WERI-Rb-1 (cell line): ENCODE measurements at regions not wholly inside any gene's neighbourhood (a gene's known extent, or its start where the extent isn't known, plus 50 kb on each side); places are given as distances from the start of the nearest gene placed in this dataset.

ENCODE experiments used
- DNase-seq: peaks from one replicate; pipeline ENCODE4 v3.0.0-alpha.2; 2020
- H3K27ac ChIP-seq: fragments of 250-450 bp; sonication (Bioruptor Pico); 2 replicates; pipeline ENCODE4 v1.5.1; 2020; ENCODE audit warnings: mild to moderate bottlenecking, moderate library complexity
- H3K27me3 ChIP-seq: fragments of 250-450 bp; sonication (Bioruptor Pico); 2 replicates; pipeline ENCODE4 v1.5.1; 2021; ENCODE audit warnings: mild to moderate bottlenecking, low read depth, moderate library complexity; ENCODE audit not compliant: insufficient read depth, severe bottlenecking
- H3K36me3 ChIP-seq: fragments of 250-450 bp; sonication (Bioruptor Pico); 2 replicates; pipeline ENCODE4 v1.5.1; 2020; ENCODE audit warnings: mild to moderate bottlenecking, moderate library complexity
- H3K4me3 ChIP-seq: 2 replicates; pipeline ENCODE4 v1.5.1; 2011; ENCODE audit warnings: low read depth, mild to moderate bottlenecking, control low read depth, low read length
- H3K9me3 ChIP-seq: fragments of 250-450 bp; sonication (Bioruptor Pico); 2 replicates; pipeline ENCODE4 v1.5.1; 2021; ENCODE audit warnings: mild to moderate bottlenecking, moderate library complexity; ENCODE audit not compliant: severe bottlenecking
- CTCF ChIP-seq: IDR thresholded peaks from 2 replicates; pipeline ENCODE4 v1.5.1; 2011; ENCODE audit warnings: low read depth, mild to moderate bottlenecking, control low read depth, inconsistent platforms, low read length

DNA sequence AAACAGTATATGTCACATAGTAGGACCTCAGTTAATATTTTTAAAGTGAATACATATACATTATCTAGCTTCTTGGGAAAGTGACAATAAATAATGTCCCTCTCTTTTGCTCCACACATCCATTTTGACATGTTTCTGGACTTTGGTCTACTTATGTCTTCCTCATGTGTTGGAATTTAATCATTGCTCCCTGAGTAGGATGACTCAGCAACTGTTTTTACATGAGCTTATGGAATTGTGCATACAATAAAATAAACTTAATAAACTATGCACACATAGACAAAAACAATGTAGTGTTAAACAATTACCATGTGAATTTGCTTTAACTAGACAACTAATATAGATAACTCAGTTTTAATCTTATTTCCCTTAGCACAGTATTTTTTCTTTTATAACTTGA, 503.8 kb downstream of the TFAP2B start:
- no peak for TF ChIP-seq CTCF
- H3K9me3 ChIP-seq: no peaks in the 10 kb centered on the region
- no peak overlapping the region for H3K27ac ChIP-seq
- no peaks in the 10 kb centered on the region for H3K36me3 ChIP-seq
- H3K27me3 ChIP-seq: no peaks in the 10 kb centered on the region
- DNase-seq: no peak
- no peak overlapping the region for H3K4me3 ChIP-seq

GRCh38 chr6:51323056-51323455, 504.4 kb downstream of the TFAP2B start:
- Histone ChIP-seq H3K9me3 (no peaks in the 10 kb centered on the region), H3K27me3 (no peaks in the 10 kb centered on the region), H3K27ac (no peak overlapping the region), H3K4me3 (no peak overlapping the region), H3K36me3 (no peaks in the 10 kb centered on the region)
- DNase-seq: peak; percentile 13
- no peak for TF ChIP-seq CTCF

DNA sequence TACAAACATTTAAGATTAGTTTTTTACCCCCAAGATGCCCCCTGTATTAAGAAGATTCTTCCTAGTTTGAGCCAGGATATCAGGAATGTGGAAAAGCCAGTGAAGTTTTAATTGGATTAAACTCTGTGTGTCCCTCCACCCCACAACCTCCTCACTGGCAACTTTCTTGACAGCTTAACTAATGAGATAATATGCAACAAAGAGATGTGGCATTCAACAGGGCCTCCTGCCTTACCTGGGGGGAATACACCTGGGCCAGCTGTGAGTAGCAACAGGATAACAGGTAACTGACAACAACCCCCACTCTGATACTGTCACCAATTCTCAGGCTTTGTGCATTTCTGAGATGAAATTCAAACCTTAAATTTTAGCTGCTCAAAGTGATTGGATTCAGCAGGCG, 512.3 kb downstream of the TFAP2B start:
- no peaks in the 10 kb centered on the region for H3K9me3 ChIP-seq
- H3K4me3 ChIP-seq: no peak overlapping the region
- H3K27ac ChIP-seq: no peak overlapping the region
- H3K36me3 ChIP-seq: no peaks in the 10 kb centered on the region
- no peak for DNase-seq
- H3K27me3 ChIP-seq: no peaks in the 10 kb centered on the region
- TF ChIP-seq CTCF: no peak

DNA sequence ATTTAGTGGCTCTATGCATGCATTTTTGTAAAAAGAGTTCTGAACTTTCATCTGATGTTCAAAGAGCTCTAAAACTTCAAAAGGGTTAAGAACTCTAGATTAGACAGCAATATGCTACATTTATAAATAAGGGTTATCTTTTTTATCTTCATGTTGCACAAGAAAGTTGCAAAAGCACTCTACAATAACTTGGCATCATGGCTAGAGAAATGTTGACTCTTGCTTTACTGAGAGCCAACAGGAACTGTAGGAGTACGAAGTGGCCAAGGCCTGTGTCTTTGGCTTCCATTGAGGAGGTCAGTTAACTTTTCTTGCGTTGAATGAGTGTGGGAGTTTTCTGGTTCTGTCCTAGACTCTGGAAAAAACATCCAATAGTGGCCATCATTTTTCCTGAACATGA, 516.9 kb downstream of the TFAP2B start:
- DNase-seq: no peak
- no peaks in the 10 kb centered on the region for H3K27me3 ChIP-seq
- no peak overlapping the region for H3K27ac ChIP-seq
- no peaks in the 10 kb centered on the region for H3K9me3 ChIP-seq
- TF ChIP-seq CTCF: no peak
- no peak overlapping the region for H3K4me3 ChIP-seq
- no peaks in the 10 kb centered on the region for H3K36me3 ChIP-seq

DNA sequence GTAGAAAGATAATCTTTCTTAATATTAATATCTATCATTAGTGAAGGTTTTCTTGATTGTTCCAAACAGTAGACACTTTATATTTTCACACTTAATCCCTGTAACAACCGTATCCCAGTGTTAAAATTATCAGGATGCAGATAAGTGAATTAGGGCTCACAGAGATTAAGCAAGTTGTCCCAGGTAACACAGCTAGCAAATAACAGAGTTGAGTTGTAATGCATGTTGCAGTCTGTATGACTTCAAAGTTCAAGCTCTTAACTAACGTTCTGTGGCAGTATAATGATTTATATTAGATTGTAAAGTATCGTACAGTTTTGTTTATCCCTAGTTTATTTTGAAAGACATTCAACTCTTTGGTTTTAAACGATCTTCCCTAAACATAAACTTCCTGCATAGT, 517.5 kb downstream of the TFAP2B start:
- no peaks in the 10 kb centered on the region for H3K27me3 ChIP-seq
- H3K27ac ChIP-seq: no peak overlapping the region
- no peaks in the 10 kb centered on the region for H3K9me3 ChIP-seq
- H3K36me3 ChIP-seq: no peaks in the 10 kb centered on the region
- TF ChIP-seq CTCF: no peak
- no peak overlapping the region for H3K4me3 ChIP-seq
- DNase-seq: no peak

DNA sequence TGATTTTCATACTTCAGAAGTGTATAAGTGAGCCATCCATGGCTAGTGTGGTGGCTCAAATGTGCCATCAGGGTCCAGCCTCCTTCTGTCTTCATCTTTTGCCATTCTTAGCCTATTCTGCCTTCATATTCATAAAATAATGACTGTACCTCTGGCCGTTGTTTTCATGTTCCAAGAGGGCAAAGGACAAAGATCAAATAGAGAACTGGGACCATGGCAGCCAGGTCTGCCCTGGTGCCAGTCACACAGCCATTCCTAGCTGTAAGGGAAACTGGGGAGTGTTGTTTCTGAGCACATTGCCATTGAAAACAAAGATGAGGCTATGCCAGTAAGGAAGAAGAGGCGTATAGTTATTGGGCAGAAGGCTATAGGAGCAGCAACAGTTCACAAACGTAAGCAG, 518.6 kb downstream of the TFAP2B start:
- H3K9me3 ChIP-seq: no peaks in the 10 kb centered on the region

More for the DNA sequence above, 518.6 kb downstream of the TFAP2B start:
- H3K27ac ChIP-seq: no peak overlapping the region
- no peaks in the 10 kb centered on the region for H3K36me3 ChIP-seq
- no peaks in the 10 kb centered on the region for H3K27me3 ChIP-seq
- no peak overlapping the region for H3K4me3 ChIP-seq
- TF ChIP-seq CTCF: no peak
- DNase-seq: no peak
